ENCODE measurements at regions not wholly inside any gene's neighbourhood (a gene's known extent, or its start where the extent isn't known, plus 50 kb on each side); places are given as distances from the start of the nearest gene placed in this dataset.

DNA sequence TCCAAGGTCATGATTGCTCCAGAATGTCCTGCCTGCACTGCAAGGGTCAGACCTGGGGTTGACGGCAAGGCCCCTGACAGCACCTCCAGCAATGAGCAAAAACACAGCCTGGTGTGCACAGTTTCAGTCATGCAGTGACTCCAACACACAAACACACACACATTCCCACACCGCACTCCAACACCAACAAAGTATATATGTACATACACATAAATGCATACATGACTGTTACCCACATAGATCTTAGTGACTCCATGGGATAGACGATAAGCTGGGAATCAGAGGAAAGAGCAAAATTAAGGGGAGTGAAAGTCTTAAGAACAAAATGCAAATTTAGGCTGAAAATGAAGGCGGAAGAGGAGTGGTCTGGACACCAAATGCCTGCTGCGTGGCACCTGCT, 112.7 kb upstream of the TEKT4 start:
- Histone ChIP-seq H3K9me3 (ENCODE audit: insufficient read depth in 2 of 2, low read depth in 1 of 2, low read length in 1 of 2) (peaks cover 73 to 98% of the 10 kb centered on the region in 2 experiments), H4K91ac (replicated peaks; ENCODE audit: insufficient read length, low read length) (no peak overlapping the region), H2BK12ac (ENCODE audit: low read depth, low read length) (no peak overlapping the region), H3K79me2 (ENCODE audit: control insufficient read depth in 1 of 2, insufficient read depth in 2 of 2, low read length in 2 of 2) (no peaks in the 10 kb centered on the region), H4K5ac (ENCODE audit: insufficient read length, low read depth, low read length) (no peak overlapping the region), H2BK5ac (ENCODE audit: low read depth, low read length) (no peak overlapping the region), H3K14ac (ENCODE audit: insufficient read length) (no peak overlapping the region), H2AFZ (ENCODE audit: low read length) (no peak overlapping the region), H2BK120ac (replicated peaks; ENCODE audit: low read depth, low read length) (no peak overlapping the region), H3K27ac (ENCODE audit: low read depth, low read length) (no peak overlapping the region), H3K79me1 (ENCODE audit: low read depth, low read length) (no peaks in the 10 kb centered on the region), H2AK5ac (ENCODE audit: low read depth, low read length) (no peak overlapping the region), H3K23me2 (ENCODE audit: low read depth, low read length) (peaks cover 2% of the 10 kb centered on the region; the same call in 1 of the 2 replicates), H3K56ac (replicated peaks; ENCODE audit: insufficient read length, low read depth, low read length) (no peak overlapping the region), H3K36me3 (ENCODE audit: control insufficient read depth in 2 of 4, insufficient read depth in 4 of 4, low read length in 3 of 4) (no peaks in the 10 kb centered on the region), H3K18ac (ENCODE audit: extremely low read depth, low read length) (no peak overlapping the region), H3K9ac (replicated peaks in 1 of 4; ENCODE audit: extremely low read depth in 1 of 4, low read depth in 3 of 4, low read length in 3 of 4) (no peak overlapping the region), H3K4me3 (ENCODE audit: extremely low read depth in 1 of 4, insufficient read depth in 2 of 4, low read depth in 3 of 4, low read length in 4 of 4) (no peak overlapping the region), H4K8ac (ENCODE audit: extremely low read depth, insufficient read depth, low read length) (no peak overlapping the region), H3K4me2 (ENCODE audit: insufficient read depth in 1 of 2, low read depth in 2 of 2, low read length in 2 of 2) (no peak overlapping the region), H3K4me1 (replicated peaks in 1 of 4; ENCODE audit: control insufficient read depth in 3 of 4, insufficient read depth in 4 of 4, low read length in 3 of 4) (no peaks in the 10 kb centered on the region), H2BK20ac (ENCODE audit: low read length) (no peak overlapping the region), H3K27me3 (replicated peaks in 1 of 4; ENCODE audit: control insufficient read depth in 3 of 4, extremely low read depth in 1 of 4, insufficient read depth in 3 of 4, low read length in 3 of 4) (peaks cover 0 to 1% (median 0%) of the 10 kb centered on the region in 4 experiments; a peak in 1 of 7 replicates), H4K20me1 (replicated peaks in 1 of 2; ENCODE audit: control insufficient read depth in 1 of 2, insufficient read depth in 2 of 2, low read length in 2 of 2) (no peaks in the 10 kb centered on the region), H2BK15ac (ENCODE audit: low read length) (no peak overlapping the region), H3K23ac (ENCODE audit: insufficient read length) (no peak overlapping the region), H3K4ac (replicated peaks; ENCODE audit: insufficient read length, low read depth, low read length) (no peak overlapping the region)
- DNase-seq (ENCODE audit: low read depth in 1 of 2, low spot score in 2 of 2) = no peak
- ChIA-PET CTCF (ENCODE audit: partially characterized antibody) (no interaction called here), POLR2A (ENCODE audit: partially characterized antibody) (no interaction called here)
- no peak for FAIRE-seq
- 84% methylated on average over 5 of the region's 5 CpGs; no CpG with 5 or more reads in 1 of the 2 experiments for WGBS, 2 experiments (ENCODE audit: extremely low coverage in 1 of 2, insufficient coverage in 1 of 2, insufficient read length in 1 of 2, insufficient replicate concordance in 2 of 2, low coverage in 1 of 2, low lambda C conversion rate in 2 of 2, missing lambda C conversion rate in 1 of 2)
- TF ChIP-seq RNF2 (IDR thresholded peaks at IDR 0.05; ENCODE audit: borderline replicate concordance, low read depth, low read length, missing control alignments, poor library complexity, severe bottlenecking) = no peak
- no peak for TF ChIP-seq TAF7 (optimal IDR thresholded peaks at IDR 0.05; ENCODE audit: borderline replicate concordance, low read depth, low read length)
- no peak for TF ChIP-seq SIX5 (IDR thresholded peaks at IDR 0.05; ENCODE audit: low read depth, low read length)
- no peak for TF ChIP-seq KDM5A (IDR thresholded peaks at IDR 0.05; ENCODE audit: low read length)
- no peak for TF ChIP-seq GABPA (IDR thresholded peaks at IDR 0.05; ENCODE audit: borderline replicate concordance, insufficient read depth, low read length)
- TF ChIP-seq ASH2L (IDR thresholded peaks at IDR 0.05; ENCODE audit: low read length) = no peak
